ENCODE measurements at regions not wholly inside any gene's neighbourhood (a gene's known extent, or its start where the extent isn't known, plus 50 kb on each side); places are given as distances from the start of the nearest gene placed in this dataset.

- Histone ChIP-seq H3K4me1 (ENCODE audit: control insufficient read depth in 5 of 5, insufficient read depth in 5 of 5, low read length in 5 of 5) (no peaks in the 10 kb centered on the region), H3K27me3 (ENCODE audit: control insufficient read depth in 3 of 3, insufficient read depth in 3 of 3, low read length in 2 of 3) (no peaks in the 10 kb centered on the region), H3K4me3 (no peak overlapping the region), H3K9ac (ENCODE audit: insufficient read depth in 1 of 2, low read length in 2 of 2) (no peak overlapping the region), H3K27ac (ENCODE audit: low read depth in 1 of 2, low read length in 1 of 2) (no peak overlapping the region), H3K9me3 (ENCODE audit: control insufficient read depth in 4 of 4, insufficient read depth in 3 of 4, low read length in 3 of 4) (no peaks in the 10 kb centered on the region), H3K36me3 (ENCODE audit: control insufficient read depth in 4 of 4, insufficient read depth in 4 of 4, low read length in 4 of 4) (no peaks in the 10 kb centered on the region)
- no peak for DNase-seq
- ATAC-seq (ENCODE audit: insufficient read depth, low FRiP score), result no peak
- no peak for TF ChIP-seq CTCF (IDR thresholded peaks at IDR 0.05; ENCODE audit: control extremely low read depth, extremely low read depth)
- whole genome bisulfite sequencing, 2 donors, result 78 to 82% methylated on average over 6 of the region's 6 CpGs
Observed at GRCh38 chr4:30429813-30430761, 290.1 kb upstream of the PCDH7 start.

- no peak overlapping the region for H3K27ac ChIP-seq (ENCODE audit: low read depth in 1 of 2, low read length in 1 of 2)
- H3K4me3 ChIP-seq, result no peak overlapping the region
- no peaks in the 10 kb centered on the region for H3K9me3 ChIP-seq (ENCODE audit: control insufficient read depth in 4 of 4, insufficient read depth in 3 of 4, low read length in 3 of 4)
- H3K9ac ChIP-seq (ENCODE audit: insufficient read depth in 1 of 2, low read length in 2 of 2), result no peak overlapping the region
- ATAC-seq (ENCODE audit: insufficient read depth, low FRiP score) (no peak), DNase-seq (no peak)
- H3K36me3 ChIP-seq (ENCODE audit: control insufficient read depth in 4 of 4, insufficient read depth in 4 of 4, low read length in 4 of 4), result no peaks in the 10 kb centered on the region
- WGBS, 2 donors, result 44 to 47% methylated on average over 2 of the region's 2 CpGs
- TF ChIP-seq CTCF (IDR thresholded peaks at IDR 0.05; ENCODE audit: control extremely low read depth, extremely low read depth), result no peak
- H3K27me3 ChIP-seq (ENCODE audit: control insufficient read depth in 3 of 3, insufficient read depth in 3 of 3, low read length in 2 of 3), result no peaks in the 10 kb centered on the region
- H3K4me1 ChIP-seq (ENCODE audit: control insufficient read depth in 5 of 5, insufficient read depth in 5 of 5, low read length in 5 of 5), result no peaks in the 10 kb centered on the region
Observed at GRCh38 chr4:30434656-30435055, 285.5 kb upstream of the PCDH7 start.

DNA sequence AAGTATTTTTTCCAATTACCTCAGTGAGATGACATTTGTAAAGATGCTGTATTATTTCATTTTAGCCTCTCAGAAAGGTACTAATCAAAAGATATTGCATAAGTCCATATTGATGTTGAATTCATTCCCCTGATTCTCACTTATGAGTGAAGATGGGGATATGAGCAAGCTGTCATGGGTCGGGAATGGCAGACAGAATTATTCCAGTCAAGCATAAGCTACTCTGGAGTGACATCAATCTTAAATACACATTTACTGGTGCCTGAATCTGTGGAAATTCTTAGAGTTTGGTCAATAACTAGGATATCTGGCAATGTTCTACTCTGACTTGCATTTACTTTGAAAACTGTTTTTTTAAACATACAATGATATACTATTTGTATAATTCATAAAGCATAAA lies 283.8 kb upstream of the PCDH7 start:
- 68 to 71% methylated on average over 1 of the region's 1 CpG for WGBS, 2 donors
- no peak overlapping the region for H3K9ac ChIP-seq (ENCODE audit: insufficient read depth in 1 of 2, low read length in 2 of 2)
- H3K9me3 ChIP-seq (ENCODE audit: control insufficient read depth in 4 of 4, insufficient read depth in 3 of 4, low read length in 3 of 4), result peaks cover 0 to 2% (median 0%) of the 10 kb centered on the region in 4 donors
- no peak for TF ChIP-seq CTCF (IDR thresholded peaks at IDR 0.05; ENCODE audit: control extremely low read depth, extremely low read depth)
- H3K4me1 ChIP-seq (ENCODE audit: control insufficient read depth in 5 of 5, insufficient read depth in 5 of 5, low read length in 5 of 5), result no peaks in the 10 kb centered on the region
- no peaks in the 10 kb centered on the region for H3K27me3 ChIP-seq (ENCODE audit: control insufficient read depth in 3 of 3, insufficient read depth in 3 of 3, low read length in 2 of 3)
- ATAC-seq (ENCODE audit: insufficient read depth, low FRiP score), result no peak
- H3K4me3 ChIP-seq, result no peak overlapping the region
- no peak overlapping the region for H3K27ac ChIP-seq (ENCODE audit: low read depth in 1 of 2, low read length in 1 of 2)
- DNase-seq, result no peak
- H3K36me3 ChIP-seq (ENCODE audit: control insufficient read depth in 4 of 4, insufficient read depth in 4 of 4, low read length in 4 of 4), result no peaks in the 10 kb centered on the region
